ENCODE measurements at regions not wholly inside any gene's neighbourhood (a gene's known extent, or its start where the extent isn't known, plus 50 kb on each side); places are given as distances from the start of the nearest gene placed in this dataset.

DNA sequence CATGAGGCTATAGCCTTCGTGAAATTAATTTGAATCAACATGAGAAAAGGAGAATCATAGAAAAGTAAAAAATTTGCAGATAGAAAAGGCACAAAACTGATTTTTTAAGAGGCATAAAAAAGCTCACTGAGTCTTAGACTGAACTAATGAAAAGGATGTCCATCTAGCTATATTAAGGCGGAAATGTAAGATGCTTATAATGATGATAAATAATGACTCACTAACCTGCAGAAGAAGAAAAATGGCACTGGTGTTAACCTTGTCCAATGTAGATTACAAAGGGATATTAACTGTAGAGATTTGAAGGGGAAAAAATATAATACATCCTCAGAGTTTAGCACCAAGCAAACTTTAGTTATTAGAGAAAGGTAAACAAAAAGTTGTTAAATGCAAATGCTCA lies 1098.0 kb upstream of the DDX18 start:
- Histone ChIP-seq H3K36me3 (ENCODE audit: control insufficient read depth in 1 of 2, insufficient read depth in 2 of 2, low read length in 2 of 2) (no peaks in the 10 kb centered on the region), H3K27ac (ENCODE audit: low read depth, low read length) (no peak overlapping the region), H3K9me3 (ENCODE audit: control insufficient read depth in 1 of 2, insufficient read depth in 1 of 2, low read depth in 1 of 2, low read length in 2 of 2) (peaks cover 10 to 14% of the 10 kb centered on the region in 2 experiments; a peak in 2 of 4 replicates), H3K9me2 (ENCODE audit: insufficient read depth) (no peaks in the 10 kb centered on the region), H2AFZ (ENCODE audit: low read depth, low read length, poor library complexity, severe bottlenecking) (no peak overlapping the region), H4K20me1 (ENCODE audit: insufficient read depth) (no peaks in the 10 kb centered on the region), H3K27me3 (ENCODE audit: insufficient read depth, low read length) (no peaks in the 10 kb centered on the region), H3K79me2 (ENCODE audit: insufficient read depth, low read length) (no peaks in the 10 kb centered on the region), H3K9ac (ENCODE audit: low read length) (no peak overlapping the region), H3K4me2 (ENCODE audit: low read length) (no peak overlapping the region), H3K4me3 (replicated peaks in 1 of 2; ENCODE audit: low read depth in 1 of 2, low read length in 2 of 2) (no peak overlapping the region), H3K4me1 (ENCODE audit: control insufficient read depth in 1 of 2, insufficient read depth in 2 of 2, low read length in 2 of 2) (no peaks in the 10 kb centered on the region)
- intact Hi-C loops (cut with micrococcal nuclease): no loop called here
- TF ChIP-seq REST (IDR thresholded peaks at IDR 0.05; ENCODE audit: low read depth): no peak
- TF ChIP-seq SIN3A (IDR thresholded peaks at IDR 0.05; ENCODE audit: low read depth): no peak
- no peak for TF ChIP-seq TCF7L2 (IDR thresholded peaks at IDR 0.05; ENCODE audit: borderline replicate concordance, extremely low read depth, insufficient read depth, insufficient read length)
- TF ChIP-seq EGR1 (IDR thresholded peaks at IDR 0.05; ENCODE audit: low read depth): no peak
- ChIA-PET POLR2A (no interaction called here), CTCF (no interaction called here), RAD21 (ENCODE audit: low non-redundant PET in 1 of 2, low total read pairs in 2 of 2, uncharacterized antibody in 2 of 2, unreplicated experiment in 2 of 2) (no interaction called here)
- DNase-seq (ENCODE audit: low read depth, low spot score): no peak
- ATAC-seq: no peak
- no TSS peak for BruUV-seq (replicated peaks)

- CTCF ChIA-PET: no interaction called here
- RAD21 ChIA-PET (ENCODE audit: low non-redundant PET in 1 of 2, low total read pairs in 2 of 2, uncharacterized antibody in 2 of 2, unreplicated experiment in 2 of 2): no interaction called here
- Histone ChIP-seq H3K27ac (ENCODE audit: low read depth, low read length) (no peak overlapping the region), H2AFZ (ENCODE audit: low read depth, low read length, poor library complexity, severe bottlenecking) (no peak overlapping the region), H3K9me3 (ENCODE audit: control insufficient read depth in 1 of 2, insufficient read depth in 1 of 2, low read depth in 1 of 2, low read length in 2 of 2) (peaks cover 12 to 14% of the 10 kb centered on the region in 2 experiments; a peak in 2 of 4 replicates), H3K4me2 (ENCODE audit: low read length) (no peak overlapping the region), H3K36me3 (ENCODE audit: control insufficient read depth in 1 of 2, insufficient read depth in 2 of 2, low read length in 2 of 2) (no peaks in the 10 kb centered on the region), H3K79me2 (ENCODE audit: insufficient read depth, low read length) (no peaks in the 10 kb centered on the region), H3K4me1 (ENCODE audit: control insufficient read depth in 1 of 2, insufficient read depth in 2 of 2, low read length in 2 of 2) (no peaks in the 10 kb centered on the region), H4K20me1 (ENCODE audit: insufficient read depth) (no peaks in the 10 kb centered on the region), H3K9me2 (ENCODE audit: insufficient read depth) (no peaks in the 10 kb centered on the region), H3K9ac (ENCODE audit: low read length) (no peak overlapping the region), H3K4me3 (replicated peaks in 1 of 2; ENCODE audit: low read depth in 1 of 2, low read length in 2 of 2) (no peak overlapping the region), H3K27me3 (ENCODE audit: insufficient read depth, low read length) (no peaks in the 10 kb centered on the region)
- no TSS peak for BruUV-seq (replicated peaks)
- DNase-seq (ENCODE audit: low read depth, low spot score) (no peak), ATAC-seq (no peak)
- TF ChIP-seq YY1 (IDR thresholded peaks at IDR 0.05; ENCODE audit: extremely low read depth, insufficient replicate concordance, low read depth, low read length): no peak
- no peak for TF ChIP-seq RAD21 (IDR thresholded peaks at IDR 0.05; ENCODE audit: low read depth)
- TF ChIP-seq JUND (IDR thresholded peaks at IDR 0.05): no peak
- TF ChIP-seq EGR1 (IDR thresholded peaks at IDR 0.05; ENCODE audit: low read depth): no peak
- TF ChIP-seq, protein P1, sequence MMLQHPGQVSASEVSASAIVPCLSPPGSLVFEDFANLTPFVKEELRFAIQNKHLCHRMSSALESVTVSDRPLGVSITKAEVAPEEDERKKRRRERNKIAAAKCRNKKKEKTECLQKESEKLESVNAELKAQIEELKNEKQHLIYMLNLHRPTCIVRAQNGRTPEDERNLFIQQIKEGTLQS (IDR thresholded peaks at IDR 0.05): no peak
- no peak for TF ChIP-seq SRF (IDR thresholded peaks at IDR 0.05; ENCODE audit: low read depth)
- no peak for TF ChIP-seq MAX (IDR thresholded peaks at IDR 0.05)
- TF ChIP-seq CBX3 (IDR thresholded peaks at IDR 0.05; ENCODE audit: low read depth): no peak
- intact Hi-C loops (cut with micrococcal nuclease): no loop called here
- POLR2A ChIA-PET: no interaction called here
Observed at GRCh38 chr2:116717832-116718231, 1096.7 kb upstream of the DDX18 start.
